ENCODE measurements at regions not wholly inside any gene's neighbourhood (a gene's known extent, or its start where the extent isn't known, plus 50 kb on each side); places are given as distances from the start of the nearest gene placed in this dataset.

DNA sequence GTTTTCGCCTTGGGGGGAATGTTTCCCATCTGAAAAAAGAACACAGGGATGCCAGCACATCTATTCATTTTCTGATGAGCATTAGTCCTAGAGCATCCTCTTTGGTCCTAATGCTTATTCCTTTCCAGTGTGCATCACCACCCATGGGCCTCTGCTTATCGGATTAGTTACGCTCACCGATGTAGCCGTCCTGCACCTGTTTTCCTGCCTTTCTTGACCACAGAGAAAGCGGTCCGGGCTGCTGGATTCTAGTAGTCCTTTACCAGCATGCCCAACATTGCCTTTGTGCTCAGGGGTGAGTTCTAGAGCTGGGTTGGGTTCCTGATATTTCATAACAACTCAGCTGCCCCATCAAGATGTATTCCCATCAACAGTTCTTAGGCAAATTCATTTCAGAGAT lies 2084.5 kb upstream of the C9orf72 start:
- no peak for DNase-seq

DNA sequence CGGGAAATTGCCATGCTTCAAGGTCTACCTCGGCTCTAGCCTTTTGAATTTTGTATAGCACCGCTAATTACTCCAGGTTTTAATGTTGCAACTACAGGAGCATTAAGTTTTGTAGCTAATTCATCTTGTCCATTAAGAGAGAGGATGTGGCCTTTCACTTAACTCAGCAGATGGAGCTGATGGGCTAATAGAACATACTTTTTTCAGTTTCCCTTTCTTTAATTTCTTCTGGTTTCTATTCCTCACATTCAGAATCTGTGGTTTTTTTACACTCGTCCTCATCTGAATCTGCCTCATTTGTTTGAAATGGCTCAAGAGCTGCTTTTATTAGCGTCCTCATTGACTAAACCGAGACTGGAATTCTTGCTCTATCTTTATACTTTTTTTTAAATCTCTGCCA lies 2085.7 kb upstream of the C9orf72 start:
- no peak for DNase-seq

DNA sequence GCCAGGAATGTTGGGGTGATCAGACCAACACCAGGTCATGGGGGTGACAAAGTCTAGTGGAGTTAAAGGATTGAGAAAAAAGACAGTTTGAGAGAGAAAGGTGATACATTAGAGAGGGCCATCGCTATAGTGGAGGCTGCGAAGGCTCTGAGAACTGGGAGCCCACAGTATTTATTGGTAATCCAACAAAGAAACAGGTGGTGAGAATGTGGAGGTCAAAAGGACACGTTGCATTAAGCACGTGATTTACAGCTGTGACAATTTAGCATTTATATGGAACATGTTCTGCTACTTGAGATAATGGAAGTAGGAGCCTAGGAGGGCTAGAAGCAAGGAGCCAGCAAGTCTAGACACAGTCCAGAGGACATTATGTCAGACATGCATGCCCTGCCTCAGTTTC lies 2086.5 kb upstream of the C9orf72 start:
- no peak for DNase-seq

DNA sequence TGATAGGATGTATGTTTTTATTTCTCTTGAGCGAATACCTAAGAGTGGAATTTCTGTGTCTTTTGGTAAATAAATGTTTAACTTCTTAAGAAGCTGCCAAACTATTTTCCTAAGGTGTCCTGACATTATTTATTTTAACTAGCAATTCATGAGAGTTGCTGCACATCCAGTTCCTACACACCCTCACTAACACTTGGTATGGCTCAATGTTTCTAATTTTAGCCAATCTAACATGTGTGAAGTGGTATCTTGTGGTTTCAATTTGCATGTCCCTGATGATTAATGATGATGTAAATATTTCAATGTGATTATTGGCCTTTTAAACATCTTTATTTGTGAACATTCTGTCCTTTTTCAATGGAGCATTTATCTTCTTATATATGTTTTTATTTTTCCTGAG lies 2095.5 kb upstream of the C9orf72 start:
- no peak for DNase-seq

DNA sequence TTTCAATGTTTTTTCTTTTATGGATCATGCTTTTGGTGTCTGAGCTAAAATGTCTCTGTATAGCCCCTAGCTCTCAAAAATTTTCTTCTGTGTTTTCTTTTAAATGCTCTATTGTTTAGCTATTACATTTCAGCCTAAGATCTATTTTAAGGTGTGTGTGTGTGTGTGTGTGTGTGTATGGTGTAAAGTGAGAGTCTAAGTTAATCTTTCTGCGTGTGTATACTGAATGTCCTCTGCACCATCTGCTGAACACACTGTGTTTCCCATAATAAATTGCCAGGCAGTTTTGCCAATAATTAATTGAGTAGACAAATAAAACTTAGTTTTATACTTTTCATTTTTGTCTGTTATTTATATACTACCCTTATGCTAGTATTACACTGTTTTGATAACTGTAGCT lies 2096.3 kb upstream of the C9orf72 start:
- no peak for DNase-seq

DNA sequence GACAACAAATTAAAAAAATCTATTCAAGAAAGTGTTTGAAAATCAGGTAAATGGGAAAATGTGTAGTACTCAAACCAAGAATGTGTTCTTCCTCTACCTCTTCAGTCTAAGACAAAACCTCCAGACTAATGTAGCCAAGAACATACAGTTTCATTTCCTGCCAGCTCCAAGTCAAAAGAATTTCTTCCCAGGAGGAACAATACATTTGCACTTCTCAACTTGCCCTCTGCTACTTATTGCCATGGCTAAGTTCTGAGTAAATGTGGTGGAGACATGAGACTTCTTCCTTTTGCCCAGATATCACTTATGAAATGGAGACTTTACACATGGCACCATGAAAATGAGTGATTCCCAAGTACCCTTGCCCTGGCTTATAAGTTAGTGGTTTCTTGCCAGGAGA lies 2112.2 kb upstream of the C9orf72 start:
- no peak for DNase-seq

DNA sequence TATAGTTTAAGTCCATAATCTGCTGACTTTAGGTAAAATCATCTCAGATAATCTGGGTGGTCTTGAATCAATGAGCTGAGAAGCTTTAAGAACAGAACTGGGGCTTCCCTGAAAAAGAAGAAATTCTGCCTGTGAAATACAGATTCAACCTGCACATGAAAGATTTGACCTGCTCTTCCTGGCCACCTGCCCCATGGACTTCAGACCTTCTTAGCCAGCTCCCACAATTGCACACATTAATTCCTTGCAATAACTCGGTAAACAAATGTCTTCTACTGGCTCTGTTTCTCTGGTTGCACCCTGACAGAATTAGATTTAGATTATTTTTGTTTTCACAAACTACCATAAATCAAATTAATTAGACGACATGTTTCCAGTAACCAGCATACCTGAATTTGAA lies 2117.9 kb upstream of the C9orf72 start:
- no peak for DNase-seq

DNA sequence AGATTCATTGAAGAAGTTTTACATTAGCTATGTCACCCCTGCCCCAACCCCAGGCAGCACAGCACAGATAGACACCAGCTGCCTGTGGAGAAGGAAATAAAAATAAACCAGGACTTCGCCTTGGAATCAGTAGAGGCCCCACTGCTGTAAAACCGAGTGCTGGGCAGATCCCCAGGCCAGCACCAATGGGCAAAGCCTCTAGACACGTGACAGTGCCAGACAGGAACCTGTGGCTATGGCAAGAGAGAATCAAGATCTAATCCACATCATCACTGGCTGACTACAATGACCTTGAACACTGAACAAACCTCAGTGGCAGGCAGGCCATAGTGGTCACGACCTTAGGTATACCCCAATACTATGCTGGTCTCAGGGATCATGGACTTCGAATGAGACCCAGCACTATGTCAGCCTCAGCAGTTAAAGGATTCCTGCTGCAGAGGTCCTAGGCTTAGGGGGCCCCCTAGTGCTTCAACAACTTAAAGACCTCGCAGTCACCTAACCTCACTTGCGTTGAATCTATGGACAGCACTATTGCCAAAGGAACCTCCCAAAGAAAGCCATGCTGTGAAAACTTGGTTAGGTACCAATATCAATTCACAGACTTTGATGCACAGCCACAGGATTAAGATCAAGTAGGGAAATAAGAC lies 2118.6 kb upstream of the C9orf72 start:
- DNase-seq, result peak in 6 of 51 donors; percentile 0 to 14 (median 1)

DNA sequence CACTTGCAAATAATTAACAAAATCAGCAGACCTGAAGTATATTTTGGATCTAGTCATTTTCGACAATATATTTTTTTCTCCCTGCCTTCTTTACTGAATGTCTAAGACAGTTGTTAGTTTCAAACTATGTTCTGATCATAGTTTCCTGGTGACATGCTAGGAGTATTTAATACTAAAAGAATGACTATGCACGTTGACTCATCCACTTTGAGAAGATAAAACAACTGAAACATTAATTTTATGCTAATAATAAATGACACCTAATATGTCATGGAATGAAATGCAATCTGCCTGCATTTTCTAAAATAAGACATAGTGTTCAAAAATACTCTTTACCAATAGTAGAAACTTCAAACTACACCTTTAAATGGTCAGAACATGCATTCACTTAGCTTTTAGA lies 2123.7 kb upstream of the C9orf72 start:
- DNase-seq, result no peak

DNA sequence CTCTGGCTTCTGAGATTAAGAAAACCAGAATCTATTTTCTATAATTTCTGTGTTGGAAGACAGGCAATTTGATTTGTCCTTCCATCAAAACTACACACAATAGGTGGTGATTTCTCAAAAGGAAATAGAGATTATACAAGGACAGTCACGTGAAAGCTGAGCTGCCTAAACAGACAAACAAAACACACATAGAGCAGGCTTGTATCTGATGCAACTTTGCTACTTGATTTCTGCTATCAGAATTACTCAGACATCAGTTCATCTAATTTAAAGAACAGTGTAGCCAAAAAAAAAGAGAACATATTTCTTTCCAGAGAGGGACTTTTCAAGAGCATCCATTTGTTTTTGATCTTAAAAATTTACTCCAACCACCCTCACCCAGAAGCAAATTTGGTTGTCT lies 2128.3 kb upstream of the C9orf72 start:
- DNase-seq, result no peak

DNA sequence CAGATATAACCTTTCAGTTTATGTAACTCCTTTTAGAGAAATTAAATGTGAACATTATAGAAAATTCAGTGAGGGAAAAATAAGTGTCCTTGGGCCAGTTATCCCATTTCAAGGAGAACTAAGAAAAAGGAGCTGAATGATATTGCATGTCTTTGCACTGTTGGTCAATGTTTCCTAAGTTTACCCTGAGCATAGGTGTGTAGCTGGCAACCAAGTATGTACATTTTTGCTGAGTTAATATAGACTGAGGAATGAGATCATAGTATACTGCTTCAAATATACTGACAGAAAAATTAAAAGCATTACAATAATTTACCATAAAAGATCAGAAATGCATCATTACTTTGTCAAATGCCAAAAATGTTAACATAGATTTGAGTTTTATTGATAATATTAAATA lies 2128.7 kb upstream of the C9orf72 start:
- no peak for DNase-seq

DNA sequence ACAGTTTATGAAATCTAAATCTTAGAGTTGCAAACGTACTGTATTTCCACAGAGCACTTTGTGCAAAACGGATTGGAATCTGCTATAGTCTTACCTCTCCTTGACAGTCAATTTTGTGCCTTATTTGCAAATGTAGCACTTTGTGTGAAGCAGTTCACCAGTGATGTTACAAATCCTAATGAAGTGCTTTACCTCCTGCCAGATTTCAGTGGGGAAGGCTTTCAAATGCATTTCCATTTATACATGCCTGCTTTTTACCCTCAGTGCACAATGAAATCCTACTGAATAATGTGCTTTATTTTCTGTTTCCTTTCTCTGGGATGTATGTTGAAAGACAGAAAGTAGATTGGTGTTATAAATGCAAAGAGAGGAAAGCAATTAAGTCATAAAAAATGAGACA lies 2141.6 kb upstream of the C9orf72 start:
- DNase-seq, result no peak

DNA sequence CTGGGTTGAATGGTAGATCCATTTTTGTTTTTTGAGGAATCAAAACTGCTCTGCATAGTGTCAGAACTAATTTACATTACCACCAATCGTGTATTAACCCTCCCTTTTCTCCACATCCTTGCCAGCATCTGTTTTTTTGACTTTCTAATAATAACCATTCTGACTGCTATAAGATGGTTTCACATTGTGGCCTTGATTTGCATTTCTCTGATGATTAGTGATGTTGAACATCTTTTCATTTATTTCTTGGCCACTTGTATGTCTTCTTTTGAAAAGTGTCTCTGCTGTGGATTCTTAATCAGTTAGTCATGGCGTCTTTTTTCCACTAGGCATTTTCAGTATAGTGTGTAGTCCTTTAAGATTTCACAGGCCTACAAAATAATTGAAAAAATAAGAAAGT lies 2144.3 kb upstream of the C9orf72 start:
- DNase-seq, result no peak

DNA sequence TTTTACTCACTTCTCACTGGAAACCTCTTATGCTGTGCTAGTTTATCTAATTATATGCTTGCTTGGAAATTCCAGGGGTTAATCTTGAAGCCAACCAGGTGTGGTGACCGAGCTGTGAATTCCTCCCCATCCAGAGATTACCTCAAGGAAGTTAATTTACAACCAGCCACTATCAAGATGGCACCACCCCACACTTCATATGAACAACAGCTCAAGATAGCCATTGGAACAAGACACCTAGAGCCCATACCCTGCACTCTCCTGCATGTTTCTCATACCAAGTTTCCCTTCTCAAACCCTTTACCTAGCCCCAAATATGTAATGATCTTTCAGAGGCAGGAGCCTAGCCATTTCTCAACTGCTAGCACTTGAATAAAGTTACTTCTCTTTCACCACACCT lies 2156.9 kb upstream of the C9orf72 start:
- DNase-seq, result no peak

DNA sequence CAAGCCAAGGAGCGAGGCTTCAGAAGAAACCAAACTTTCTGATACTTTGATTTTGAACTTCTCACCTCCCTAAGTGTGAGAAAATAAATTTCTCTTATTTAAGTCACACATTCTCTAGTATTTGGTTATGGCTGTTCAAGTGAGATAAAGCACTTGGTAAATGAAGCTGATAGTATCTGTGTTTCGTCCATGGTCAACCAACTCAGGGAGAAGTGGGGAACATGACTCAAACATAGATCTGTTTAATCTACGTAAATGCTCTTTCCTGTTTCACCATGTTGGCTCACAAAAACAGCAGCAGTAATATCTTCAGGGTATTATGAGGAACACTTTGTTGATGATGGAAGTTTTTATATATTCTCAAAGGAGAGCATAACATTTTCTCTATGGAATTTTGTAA lies 2167.2 kb upstream of the C9orf72 start:
- DNase-seq, result no peak

DNA sequence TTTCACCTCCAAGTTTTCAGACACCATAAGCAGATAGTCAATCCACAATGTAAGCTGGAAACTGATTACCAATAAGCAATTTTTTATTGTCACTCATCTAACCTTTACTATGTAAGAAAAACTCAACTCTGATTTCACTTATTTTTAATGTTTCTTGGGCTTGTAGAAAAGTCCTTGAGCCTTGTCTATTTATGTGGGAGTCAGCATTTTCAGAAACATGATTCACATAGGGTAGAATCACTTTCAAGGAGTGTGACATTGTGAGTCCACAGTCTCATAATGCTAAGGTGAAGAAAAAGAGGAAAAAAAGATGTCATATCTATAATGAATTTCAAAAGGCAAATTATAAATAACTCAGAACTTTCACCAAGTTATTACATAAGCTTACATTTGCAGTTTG lies 2167.9 kb upstream of the C9orf72 start:
- DNase-seq, result no peak

DNA sequence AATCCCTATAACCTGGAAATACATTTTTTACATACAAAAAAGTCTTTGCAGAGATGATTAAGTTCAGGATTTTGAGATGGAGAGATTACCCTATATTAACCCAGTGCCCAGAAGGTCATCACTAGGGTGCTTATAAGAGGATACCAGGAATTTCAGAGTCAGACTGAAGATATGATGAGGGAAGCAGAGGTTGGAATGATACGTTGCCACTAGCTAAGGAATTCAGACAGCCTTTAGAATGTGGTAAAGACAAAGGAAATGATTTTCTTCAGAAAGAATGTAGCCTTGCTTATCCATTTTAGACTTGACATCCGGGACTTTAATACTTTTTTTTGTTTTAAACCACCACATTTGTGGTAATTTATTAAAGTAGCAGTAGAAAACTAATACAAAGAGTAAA lies 2176.8 kb upstream of the C9orf72 start:
- DNase-seq, result no peak

DNA sequence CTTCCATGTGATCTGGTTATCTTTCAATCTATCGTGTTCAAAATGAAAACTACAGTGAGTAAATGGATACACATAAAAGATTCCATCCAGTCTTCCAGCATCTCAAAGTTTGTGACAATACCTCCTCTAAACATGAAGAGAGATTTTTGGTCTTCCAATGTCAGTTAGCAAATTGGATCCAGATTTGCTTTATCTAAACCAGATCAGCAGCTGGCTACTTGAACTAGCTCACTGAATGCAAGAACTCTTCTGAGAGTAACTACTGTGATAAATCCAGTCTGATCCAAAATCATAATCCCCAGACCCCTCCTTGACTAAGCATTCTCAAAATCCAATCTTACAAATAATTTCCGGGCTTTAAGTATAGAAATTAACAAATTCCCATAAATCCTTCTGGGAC lies 2177.9 kb upstream of the C9orf72 start:
- DNase-seq, result no peak

DNA sequence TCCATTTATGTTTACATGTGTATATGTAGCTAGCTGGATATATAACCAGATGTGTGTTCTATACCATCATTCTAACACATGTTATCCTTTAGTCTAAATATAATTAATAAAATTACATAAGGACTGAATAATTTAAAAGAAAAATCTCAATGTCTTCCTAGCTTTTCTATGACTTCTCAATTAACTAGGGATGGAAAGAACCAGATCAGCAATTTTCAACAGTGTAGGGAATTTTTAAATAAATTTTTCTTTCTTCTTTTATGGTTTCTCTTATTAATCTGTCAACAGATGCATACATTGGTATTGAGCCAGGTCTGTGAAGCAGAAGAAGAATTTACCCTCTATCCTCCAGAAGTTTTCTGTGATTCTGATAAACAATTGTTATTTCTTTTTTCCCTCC lies 2180.4 kb upstream of the C9orf72 start:
- no peak for DNase-seq

DNA sequence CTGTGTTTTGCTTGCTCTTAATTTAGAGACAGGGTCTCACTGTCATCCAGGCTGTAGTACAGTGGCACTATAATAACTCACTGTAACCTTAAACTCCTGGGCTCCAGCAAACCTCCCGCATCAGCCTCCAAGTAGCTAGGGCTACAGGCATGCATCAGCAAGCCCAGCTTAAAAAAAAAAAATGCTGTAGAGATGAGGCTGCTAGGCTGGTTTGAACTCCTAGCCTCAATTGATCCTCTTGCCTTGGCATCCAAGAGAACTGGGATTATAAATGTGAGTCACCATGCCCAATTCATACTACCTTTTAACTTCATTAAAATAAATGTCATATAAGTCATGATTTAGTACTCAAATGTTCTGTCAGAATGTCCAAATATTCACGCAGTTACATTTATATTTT lies 2195.7 kb upstream of the C9orf72 start:
- no peak for DNase-seq

DNA sequence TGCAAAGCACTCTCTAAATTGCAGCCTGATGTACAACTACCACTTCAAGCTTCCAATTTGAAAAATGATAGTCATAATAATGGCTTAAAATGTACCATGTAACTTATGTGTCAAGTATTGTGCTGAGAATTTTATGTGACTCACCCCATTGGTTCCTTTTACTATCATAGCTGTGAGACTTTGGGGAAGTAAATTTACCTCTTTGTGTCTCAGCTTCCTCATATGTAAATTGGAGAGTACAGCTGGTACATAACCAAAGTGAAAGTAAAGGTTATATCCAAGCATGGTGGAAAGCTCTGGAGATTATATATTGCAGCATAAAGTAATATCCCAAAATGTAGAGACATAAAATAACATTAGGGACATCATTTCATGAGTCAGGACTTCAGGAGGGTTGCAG lies 2200.4 kb upstream of the C9orf72 start:
- no peak for DNase-seq

DNA sequence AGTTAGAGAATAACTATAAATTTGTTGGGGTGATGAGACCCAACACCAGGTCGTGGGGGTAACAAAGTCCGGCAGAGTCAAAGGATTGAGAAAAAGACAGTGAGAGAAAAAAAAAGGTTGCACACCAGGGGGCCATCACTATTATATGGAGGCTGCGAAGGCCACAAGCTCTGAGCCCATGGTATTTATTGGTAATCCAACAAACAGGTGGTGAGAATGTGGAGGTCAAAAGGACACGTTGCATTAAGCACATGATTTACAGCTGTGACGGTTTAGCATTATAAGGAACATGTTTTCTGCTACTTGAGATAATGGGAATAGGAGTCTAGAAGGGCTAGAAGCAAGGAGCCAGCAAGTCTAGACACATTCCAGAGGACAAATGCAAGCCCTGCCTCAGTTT lies 2202.2 kb upstream of the C9orf72 start:
- no peak for DNase-seq

DNA sequence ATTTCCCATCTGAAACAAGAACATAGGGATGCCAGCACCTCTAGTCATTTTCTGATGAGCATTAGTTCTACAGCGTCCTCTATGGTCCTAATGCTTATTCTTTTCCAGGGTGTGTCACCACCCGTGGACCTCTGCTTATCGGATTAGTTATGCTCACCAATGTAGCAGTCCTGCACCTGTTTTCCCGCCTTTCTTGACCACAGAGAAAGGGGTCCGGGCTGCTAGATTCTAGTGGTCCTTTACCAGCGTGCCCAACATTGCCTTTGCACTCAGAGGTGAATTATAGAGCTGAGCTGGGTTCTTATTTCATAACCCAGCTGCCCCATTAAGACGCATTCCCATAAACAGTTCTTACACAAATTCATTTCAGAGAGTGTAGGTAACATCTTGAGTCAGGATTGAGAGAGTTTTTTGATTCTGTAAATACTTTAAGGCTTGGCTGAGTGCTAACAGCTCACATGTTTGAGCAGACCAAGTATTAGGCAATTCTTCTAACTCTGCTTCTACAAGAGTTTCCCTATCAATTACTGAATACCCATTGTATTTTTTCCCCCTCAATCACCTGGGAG lies 2205.1 kb upstream of the C9orf72 start:
- no peak for DNase-seq

DNA sequence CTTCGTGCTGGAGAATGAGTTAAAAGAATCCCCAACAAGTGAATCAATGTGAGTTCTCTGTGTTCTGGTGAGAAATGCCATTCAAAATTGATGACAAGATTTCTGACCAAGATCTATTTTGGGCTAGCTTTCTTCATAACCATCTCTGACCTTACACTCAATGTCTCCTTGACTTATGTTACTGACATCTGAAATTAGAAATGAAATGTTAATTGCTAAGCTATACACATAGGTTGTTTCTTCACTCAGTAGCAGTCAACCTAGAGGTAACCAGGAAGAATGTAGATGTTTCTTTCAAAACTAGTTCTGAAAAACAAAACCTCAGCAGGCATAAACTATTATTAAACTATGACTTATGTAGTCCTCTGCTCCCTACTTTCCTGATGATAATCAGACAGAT lies 2220.7 kb upstream of the C9orf72 start:
- no peak for DNase-seq
